ENCODE measurements at regions not wholly inside any gene's neighbourhood (a gene's known extent, or its start where the extent isn't known, plus 50 kb on each side); places are given as distances from the start of the nearest gene placed in this dataset.

DNA sequence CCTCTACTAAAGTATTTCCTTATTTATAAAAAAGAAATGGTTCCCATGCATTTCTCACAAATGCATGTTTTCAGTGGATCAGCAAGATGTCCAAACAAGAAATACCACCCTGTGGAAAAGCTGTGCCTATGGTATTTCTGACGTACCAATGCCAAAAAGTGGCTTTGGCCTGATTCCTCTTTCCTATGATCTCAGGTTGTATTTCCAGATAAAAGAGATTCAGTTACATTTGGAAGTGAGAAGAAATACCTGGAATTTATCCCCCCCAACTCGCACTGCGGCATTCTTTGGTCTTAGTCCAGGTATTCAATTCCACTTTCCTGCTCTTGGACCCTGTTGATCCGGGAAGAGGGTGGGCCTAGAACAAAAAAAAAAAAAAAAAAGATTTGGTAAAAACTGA lies 815.9 kb upstream of the FRG1 start:
- Mint-ChIP-seq H3K27me3 (ENCODE audit: unreplicated experiment) (no peaks in the 10 kb centered on the region), H3K9me3 (ENCODE audit: unreplicated experiment) (peaks cover 12% of the 10 kb centered on the region), H3K4me3 (ENCODE audit: unreplicated experiment) (no peak overlapping the region), H3K36me3 (ENCODE audit: unreplicated experiment) (no peaks in the 10 kb centered on the region), H3K27ac (ENCODE audit: unreplicated experiment) (peak overlapping the region; percentile 15), H3K4me1 (ENCODE audit: unreplicated experiment) (peaks cover 26% of the 10 kb centered on the region)
- TF ChIP-seq, protein P1, sequence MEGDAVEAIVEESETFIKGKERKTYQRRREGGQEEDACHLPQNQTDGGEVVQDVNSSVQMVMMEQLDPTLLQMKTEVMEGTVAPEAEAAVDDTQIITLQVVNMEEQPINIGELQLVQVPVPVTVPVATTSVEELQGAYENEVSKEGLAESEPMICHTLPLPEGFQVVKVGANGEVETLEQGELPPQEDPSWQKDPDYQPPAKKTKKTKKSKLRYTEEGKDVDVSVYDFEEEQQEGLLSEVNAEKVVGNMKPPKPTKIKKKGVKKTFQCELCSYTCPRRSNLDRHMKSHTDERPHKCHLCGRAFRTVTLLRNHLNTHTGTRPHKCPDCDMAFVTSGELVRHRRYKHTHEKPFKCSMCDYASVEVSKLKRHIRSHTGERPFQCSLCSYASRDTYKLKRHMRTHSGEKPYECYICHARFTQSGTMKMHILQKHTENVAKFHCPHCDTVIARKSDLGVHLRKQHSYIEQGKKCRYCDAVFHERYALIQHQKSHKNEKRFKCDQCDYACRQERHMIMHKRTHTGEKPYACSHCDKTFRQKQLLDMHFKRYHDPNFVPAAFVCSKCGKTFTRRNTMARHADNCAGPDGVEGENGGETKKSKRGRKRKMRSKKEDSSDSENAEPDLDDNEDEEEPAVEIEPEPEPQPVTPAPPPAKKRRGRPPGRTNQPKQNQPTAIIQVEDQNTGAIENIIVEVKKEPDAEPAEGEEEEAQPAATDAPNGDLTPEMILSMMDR (IDR thresholded peaks at IDR 0.05), result no peak
- DNase-seq (ENCODE audit: extremely low spot score, unreplicated experiment), result no peak

DNA sequence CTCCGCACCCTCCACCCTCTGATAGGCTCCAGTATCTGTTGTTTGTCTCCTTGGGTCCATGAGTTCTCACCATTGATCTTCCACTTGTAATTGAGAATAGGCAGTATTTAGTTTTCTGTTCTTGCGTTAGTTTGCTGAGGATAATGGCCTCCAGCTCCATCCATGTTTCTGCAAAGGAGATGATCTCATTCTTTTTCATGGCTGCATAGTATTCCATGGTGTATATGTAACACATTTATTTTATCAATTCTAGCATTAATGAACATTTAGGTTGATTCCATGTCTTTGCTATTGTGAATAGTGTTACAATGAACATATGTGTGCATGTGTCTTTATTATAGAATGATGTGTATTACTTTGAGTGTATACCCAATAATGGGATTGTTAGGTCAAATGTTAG lies 814.6 kb upstream of the FRG1 start:
- H3K27me3 Mint-ChIP-seq (ENCODE audit: unreplicated experiment), result no peaks in the 10 kb centered on the region
- H3K27ac Mint-ChIP-seq (ENCODE audit: unreplicated experiment), result no peak overlapping the region
- peaks cover 12% of the 10 kb centered on the region for H3K9me3 Mint-ChIP-seq (ENCODE audit: unreplicated experiment)
- DNase-seq (ENCODE audit: extremely low spot score, unreplicated experiment), result no peak
- H3K4me3 Mint-ChIP-seq (ENCODE audit: unreplicated experiment), result no peak overlapping the region
- TF ChIP-seq, protein P1 (IDR thresholded peaks at IDR 0.05), result no peak
- no peaks in the 10 kb centered on the region for H3K36me3 Mint-ChIP-seq (ENCODE audit: unreplicated experiment)
- H3K4me1 Mint-ChIP-seq (ENCODE audit: unreplicated experiment), result peaks cover 25% of the 10 kb centered on the region

DNA sequence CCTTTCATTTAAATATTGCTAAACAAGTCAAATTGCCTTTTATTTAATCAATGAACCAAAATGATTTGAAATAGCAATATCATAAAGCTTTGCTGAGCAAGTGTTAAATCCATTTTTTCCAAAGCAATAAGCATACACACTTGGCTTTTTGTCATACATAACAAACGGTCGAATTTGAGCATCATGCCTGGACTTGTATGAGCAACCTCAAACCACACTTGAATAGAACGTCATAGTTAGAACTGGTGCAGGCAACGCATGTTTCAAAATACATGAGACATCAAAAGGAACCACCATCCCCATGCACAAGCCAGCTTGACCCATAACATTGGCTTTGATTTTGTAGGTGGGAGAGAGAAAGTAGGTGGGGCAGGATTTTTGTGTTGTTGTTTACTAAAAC lies 812.3 kb upstream of the FRG1 start:
- no peak overlapping the region for H3K27ac Mint-ChIP-seq (ENCODE audit: unreplicated experiment)

DNA sequence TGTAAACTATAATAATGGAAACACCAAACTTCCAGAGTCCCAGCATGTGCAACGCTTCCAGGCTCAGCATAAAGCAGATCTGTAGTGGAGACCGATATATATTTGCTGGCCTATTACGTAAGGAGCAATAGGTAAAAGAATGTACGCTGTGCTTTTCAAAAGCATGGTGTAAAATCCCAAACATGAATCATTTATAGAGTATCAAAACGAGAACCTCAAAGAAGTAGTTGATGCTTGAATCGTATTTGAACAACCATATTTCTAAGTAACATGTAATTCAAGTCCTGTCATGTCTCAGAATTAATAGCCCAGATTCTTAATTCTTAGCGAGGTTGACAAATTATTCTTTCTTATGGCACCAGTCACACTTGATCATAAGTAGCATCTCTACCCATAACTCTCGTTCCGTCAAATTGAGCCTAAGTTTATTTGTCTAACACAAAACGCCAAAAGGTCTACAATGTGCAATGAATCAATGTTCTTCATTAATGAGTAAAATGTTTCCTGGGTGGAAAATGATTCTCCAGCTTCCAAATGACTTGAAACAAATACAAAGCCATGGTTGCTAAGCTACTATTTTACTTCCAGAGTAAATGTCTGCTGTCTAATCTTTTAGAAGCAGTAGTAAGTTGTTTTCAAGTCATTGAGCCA lies 811.5 kb upstream of the FRG1 start:
- no peaks in the 10 kb centered on the region for H3K27me3 Mint-ChIP-seq (ENCODE audit: unreplicated experiment)
- no peak for DNase-seq (ENCODE audit: extremely low spot score, unreplicated experiment)
- no peaks in the 10 kb centered on the region for H3K36me3 Mint-ChIP-seq (ENCODE audit: unreplicated experiment)
- peaks cover 10% of the 10 kb centered on the region for H3K4me1 Mint-ChIP-seq (ENCODE audit: unreplicated experiment)
- H3K27ac Mint-ChIP-seq (ENCODE audit: unreplicated experiment), result no peak overlapping the region
- peaks cover 5% of the 10 kb centered on the region for H3K9me3 Mint-ChIP-seq (ENCODE audit: unreplicated experiment)
- TF ChIP-seq, protein P1 (IDR thresholded peaks at IDR 0.05), result no peak
- H3K4me3 Mint-ChIP-seq (ENCODE audit: unreplicated experiment), result no peak overlapping the region

More for the DNA sequence above, 812.3 kb upstream of the FRG1 start:
- H3K9me3 Mint-ChIP-seq (ENCODE audit: unreplicated experiment), result peaks cover 5% of the 10 kb centered on the region
- H3K36me3 Mint-ChIP-seq (ENCODE audit: unreplicated experiment), result no peaks in the 10 kb centered on the region
- H3K27me3 Mint-ChIP-seq (ENCODE audit: unreplicated experiment), result no peaks in the 10 kb centered on the region
- H3K4me3 Mint-ChIP-seq (ENCODE audit: unreplicated experiment), result no peak overlapping the region
- TF ChIP-seq, protein P1 (IDR thresholded peaks at IDR 0.05), result no peak
- DNase-seq (ENCODE audit: extremely low spot score, unreplicated experiment), result no peak
- peaks cover 19% of the 10 kb centered on the region for H3K4me1 Mint-ChIP-seq (ENCODE audit: unreplicated experiment)

DNA sequence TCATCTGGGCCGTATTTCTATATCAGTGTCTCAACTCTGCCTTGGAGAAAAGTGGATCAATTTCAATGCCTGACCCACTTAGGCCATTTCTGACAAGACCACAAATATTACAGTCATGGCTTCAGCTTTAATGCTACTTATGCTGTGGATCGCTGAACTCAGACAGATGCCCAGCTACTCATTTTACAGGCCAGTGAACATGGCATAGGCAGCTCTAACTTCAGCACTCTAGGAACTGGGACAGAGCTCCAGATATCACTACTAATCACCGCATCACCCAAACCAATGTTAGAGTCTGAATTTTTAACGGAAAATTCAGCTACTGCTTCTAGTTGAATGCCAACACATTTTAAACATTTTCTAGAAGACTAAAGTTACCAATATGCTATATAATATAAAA lies 809.6 kb upstream of the FRG1 start:
- TF ChIP-seq, protein P1 (IDR thresholded peaks at IDR 0.05), result no peak
- Mint-ChIP-seq H3K4me1 (ENCODE audit: unreplicated experiment) (no peaks in the 10 kb centered on the region), H3K36me3 (ENCODE audit: unreplicated experiment) (no peaks in the 10 kb centered on the region), H3K27ac (ENCODE audit: unreplicated experiment) (no peak overlapping the region), H3K9me3 (ENCODE audit: unreplicated experiment) (peaks cover 5% of the 10 kb centered on the region), H3K27me3 (ENCODE audit: unreplicated experiment) (no peaks in the 10 kb centered on the region), H3K4me3 (ENCODE audit: unreplicated experiment) (no peak overlapping the region)
- no peak for DNase-seq (ENCODE audit: extremely low spot score, unreplicated experiment)

Measured in osteocyte (in vitro differentiated cells).